ENCODE measurements at regions not wholly inside any gene's neighbourhood (a gene's known extent, or its start where the extent isn't known, plus 50 kb on each side); places are given as distances from the start of the nearest gene placed in this dataset.
A peak's percentile ranks its signal among the peaks of the same experiment; 100 is the strongest.

GRCh38 chr10:88059190-88059589 is 195.8 kb downstream of the PTEN start:
- DNase-seq (ENCODE audit: low spot score) = no peak

DNA sequence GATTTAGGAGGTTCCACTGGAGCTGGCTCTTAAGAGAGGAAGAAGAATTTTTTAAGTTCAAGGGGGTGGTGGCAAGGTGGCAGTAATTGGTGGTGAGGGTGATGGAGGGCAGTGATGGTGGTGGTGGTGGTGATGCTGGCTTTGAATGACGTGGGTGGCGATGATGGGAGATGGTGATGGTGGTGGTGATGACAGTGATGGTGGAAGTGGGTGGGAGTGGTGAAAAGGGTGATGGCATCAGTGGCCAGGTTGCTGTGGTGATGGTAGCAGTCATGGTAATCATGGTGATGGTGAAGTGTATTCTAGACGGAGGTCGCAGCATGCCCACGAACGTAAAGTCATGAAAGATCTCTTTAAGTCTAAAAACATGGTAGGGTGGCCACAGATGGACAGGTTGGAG is 197.3 kb downstream of the PTEN start:
- no peak for DNase-seq (ENCODE audit: low spot score)

DNA sequence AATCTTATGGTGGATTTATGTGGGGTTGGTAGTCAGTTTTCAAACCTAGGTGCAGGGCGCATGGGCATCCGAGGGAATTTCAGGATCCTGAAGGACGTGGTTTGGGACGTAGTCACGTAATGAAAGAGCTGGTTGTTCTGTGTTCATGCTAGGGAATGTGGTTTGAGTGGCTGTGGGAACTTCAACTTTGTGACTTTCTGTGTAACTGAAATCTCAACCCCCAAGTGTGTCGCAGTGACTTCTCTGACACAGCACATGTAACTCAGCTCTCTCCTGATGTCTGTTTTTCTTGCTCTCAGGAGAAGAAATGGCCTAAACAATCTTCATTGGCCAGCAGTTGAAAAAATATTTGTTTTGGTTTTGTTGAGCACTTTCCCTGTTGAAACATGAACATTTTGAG is 199.0 kb downstream of the PTEN start:
- DNase-seq (ENCODE audit: low spot score) = no peak

DNA sequence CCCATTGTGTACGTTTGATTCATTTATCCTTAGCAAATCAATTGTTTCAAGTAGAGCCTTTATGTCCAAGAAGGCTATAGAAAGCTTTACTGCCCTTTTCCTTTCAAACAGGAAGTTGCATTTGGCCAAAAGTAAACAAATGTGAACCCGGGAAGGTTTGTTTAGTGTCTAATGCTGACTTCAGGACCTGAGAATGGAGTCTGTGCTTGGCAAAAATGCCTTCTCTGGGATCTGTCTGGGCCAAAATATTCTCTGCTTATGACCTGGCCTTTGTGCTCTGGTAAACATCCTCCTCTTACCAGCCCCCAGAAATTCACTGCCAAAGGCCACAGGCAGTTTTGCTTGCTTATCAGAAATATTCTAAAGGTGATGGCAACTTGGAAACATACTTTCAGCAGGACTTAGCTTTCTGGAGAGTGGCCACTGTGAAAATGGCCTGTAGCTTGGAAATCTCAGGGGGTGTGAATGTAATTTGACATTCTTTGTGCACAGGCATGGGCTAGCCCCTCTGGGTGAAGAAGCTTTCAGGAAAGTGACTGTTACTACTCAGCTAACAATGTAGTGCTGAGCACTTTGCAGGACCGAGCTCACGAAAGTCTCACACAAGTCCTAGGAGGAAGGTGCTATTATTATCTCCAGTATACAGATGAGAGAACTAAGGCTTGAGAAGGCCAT is 199.5 kb downstream of the PTEN start:
- peak; percentile 34 for DNase-seq (ENCODE audit: low spot score)

GRCh38 chr10:88063861-88064557 is 200.6 kb downstream of the PTEN start:
- DNase-seq (ENCODE audit: low spot score) = no peak

GRCh38 chr10:88064608-88065382 is 201.4 kb downstream of the PTEN start:
- no peak for DNase-seq (ENCODE audit: low spot score)

- DNase-seq (ENCODE audit: low spot score) = no peak
Observed at GRCh38 chr10:88065383-88066049, 202.1 kb downstream of the PTEN start.

- no peak for DNase-seq (ENCODE audit: low spot score)
Observed at GRCh38 chr10:88066319-88066718, 202.9 kb downstream of the PTEN start.

- DNase-seq (ENCODE audit: low spot score) = no peak
Observed at GRCh38 chr10:88066876-88067275, 203.5 kb downstream of the PTEN start.

DNA sequence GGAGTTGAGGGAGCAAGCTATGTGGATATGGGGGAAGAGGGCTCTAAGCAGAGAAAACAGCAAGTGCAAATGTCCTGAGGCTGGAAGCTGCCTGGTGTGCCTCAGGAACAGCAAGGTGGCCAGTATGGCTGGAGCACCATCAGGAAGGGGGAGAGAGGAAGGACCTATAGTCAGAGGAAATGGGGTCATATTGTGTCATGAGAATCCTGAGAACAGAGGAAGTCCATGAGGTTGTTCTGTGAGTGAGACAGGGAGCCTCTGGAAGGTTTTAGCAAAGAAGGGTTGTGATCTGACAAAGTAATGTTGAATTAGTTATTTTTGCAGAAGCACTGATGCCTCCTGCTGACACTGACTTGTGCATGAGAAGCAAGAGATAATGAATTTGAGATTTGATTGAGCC is 204.3 kb downstream of the PTEN start:
- DNase-seq (ENCODE audit: low spot score) = no peak

DNA sequence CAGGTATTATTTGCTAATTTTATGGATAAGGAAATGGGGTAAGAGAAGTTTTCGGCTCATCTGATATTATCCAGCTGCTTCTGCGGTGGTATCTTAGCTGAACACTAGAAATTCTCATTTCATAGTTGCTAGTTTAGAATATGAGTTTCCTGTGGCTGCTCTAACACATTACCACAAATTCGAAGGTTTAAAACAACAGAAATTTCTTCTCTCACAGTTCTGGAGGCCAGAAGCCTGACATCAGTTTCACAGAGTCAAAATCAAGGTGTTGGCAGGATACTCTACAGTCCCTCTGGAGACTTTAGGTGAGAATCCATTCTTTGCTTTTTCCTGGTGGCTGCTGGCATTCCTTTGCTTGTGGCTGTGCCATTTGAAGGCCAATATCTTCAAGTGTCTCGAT is 205.9 kb downstream of the PTEN start:
- no peak for DNase-seq (ENCODE audit: low spot score)

- DNase-seq (ENCODE audit: low spot score) = no peak
Observed at GRCh38 chr10:88070080-88070880, 206.9 kb downstream of the PTEN start.

- DNase-seq (ENCODE audit: low spot score) = no peak
Observed at GRCh38 chr10:88071879-88072278, 208.5 kb downstream of the PTEN start.

- no peak for DNase-seq (ENCODE audit: low spot score)
Observed at GRCh38 chr10:88073682-88074081, 210.3 kb downstream of the PTEN start.

DNA sequence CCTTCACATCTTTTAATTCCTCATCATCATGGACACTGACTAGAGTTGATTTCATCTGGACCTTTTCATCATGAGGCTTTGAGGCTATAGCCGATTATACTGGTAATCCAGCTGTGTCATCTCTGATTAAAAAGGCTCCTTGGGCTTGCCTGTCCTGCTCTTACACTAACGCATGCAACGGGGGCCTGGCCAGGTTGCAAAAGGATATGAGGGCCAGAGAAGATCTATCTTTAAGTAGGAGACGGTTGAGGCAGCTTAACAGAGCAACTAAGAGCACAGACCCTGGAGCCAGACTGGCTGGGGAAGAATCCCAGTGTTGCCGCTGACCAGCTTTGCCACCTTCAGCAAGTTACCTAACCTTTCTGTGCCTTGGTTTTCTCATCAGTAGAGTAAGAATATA is 211.5 kb downstream of the PTEN start:
- no peak for DNase-seq (ENCODE audit: low spot score)

- DNase-seq (ENCODE audit: low spot score) = no peak
Observed at GRCh38 chr10:88076027-88076880, 212.8 kb downstream of the PTEN start.

DNA sequence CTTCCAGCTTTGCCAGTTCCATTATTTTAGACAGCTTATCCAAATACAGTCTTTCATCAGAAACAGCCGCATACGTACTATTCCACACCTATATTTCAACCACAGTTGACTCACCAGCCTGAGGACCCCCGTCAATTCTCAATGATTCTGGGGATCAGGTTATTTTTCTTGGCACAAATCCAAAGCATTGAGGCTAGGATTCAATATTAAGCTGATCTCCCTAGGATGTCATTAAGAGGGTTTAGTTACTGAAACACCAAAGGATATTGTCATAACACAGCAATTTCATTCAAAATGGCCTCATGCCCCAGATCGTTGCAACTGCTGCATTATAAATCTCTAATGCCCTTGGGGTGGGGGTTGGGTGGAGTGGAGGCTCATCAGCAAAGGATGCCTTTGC is 214.6 kb downstream of the PTEN start:
- DNase-seq (ENCODE audit: low spot score) = no peak

DNA sequence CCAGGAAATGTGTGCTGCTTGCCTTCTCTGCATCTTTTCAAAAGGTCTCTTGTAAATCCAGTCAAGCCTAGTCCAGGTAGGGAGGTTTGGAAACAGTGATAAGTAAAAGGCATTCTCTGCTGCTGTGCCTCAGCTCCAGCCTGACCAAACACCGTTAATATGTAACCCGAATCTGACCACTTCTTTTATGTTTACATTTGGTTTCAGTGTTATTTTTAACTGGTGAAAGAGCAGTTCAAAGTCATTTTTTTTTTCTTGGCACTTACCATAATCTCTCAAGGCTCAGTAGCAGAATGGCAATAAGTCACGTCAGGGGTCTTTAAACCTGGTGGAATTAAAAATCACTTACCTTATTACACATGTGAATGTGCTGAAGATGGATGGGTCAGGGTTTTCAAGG is 216.8 kb downstream of the PTEN start:
- peak; percentile 84 for DNase-seq (ENCODE audit: low spot score)

DNA sequence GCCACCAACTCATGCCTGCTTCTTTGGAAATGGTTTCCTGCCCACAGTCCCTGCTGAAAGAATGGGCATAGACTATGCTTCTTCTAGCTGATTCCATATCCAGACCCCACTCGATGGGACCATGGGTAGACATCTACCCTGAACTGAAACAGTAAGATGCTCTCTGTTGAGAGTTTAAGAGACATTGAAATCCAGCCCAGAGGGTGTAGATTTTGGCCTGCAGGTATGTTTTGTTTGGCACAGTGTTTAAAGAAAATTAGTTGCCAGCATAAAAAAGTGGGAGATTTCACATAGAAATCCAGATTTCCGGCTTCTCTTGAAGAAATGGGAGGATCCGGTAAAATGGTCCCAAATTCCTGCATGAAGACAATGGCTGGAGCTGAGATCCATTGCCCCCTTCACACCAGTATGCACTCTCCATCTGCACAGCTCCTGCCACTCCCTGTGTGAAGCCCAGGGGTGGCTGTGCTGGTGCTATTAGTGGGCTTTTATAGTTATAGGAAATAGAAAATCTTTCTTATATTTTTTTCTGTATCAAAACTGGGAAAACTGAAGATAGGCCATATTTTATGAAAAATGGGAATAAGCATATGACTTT is 218.1 kb downstream of the PTEN start:
- DNase-seq (ENCODE audit: low spot score) = no peak

DNA sequence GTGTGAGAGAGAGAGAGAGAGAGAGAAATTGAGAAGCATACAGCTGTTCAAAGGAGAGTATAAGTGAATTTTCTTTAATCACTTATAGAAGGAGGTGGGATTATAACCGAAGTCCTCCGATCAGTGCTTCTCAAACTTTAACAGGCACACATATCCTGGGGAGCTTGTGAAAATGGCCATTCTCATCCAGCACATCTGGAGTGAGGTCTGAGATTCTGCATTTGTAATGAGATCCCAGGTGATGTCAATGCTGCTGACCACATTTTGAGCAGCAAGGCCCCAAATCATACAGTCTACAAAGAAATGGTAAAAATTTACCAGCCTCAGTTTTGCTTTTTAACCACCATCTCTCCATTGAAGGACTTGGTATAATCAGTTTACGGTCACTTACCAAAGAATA is 219.0 kb downstream of the PTEN start:
- DNase-seq (ENCODE audit: low spot score) = no peak

All from HT-29 (cell line).